Inferior parietal cortex (tissue), 1 donor: ENCODE measurements at regions not wholly inside any gene's neighbourhood (a gene's known extent, or its start where the extent isn't known, plus 50 kb on each side); places are given as distances from the start of the nearest gene placed in this dataset.
A peak's percentile ranks its signal among the peaks of the same experiment; 100 is the strongest.
"Not testable (repeated sequence)": the region's sequence is repeated elsewhere in the genome, so short reads cannot be mapped to it uniquely, and the experiment has no call there.

Experiments used
- DNase-seq: peaks from one replicate; pipeline ENCODE4 v3.0.0-alpha.2; 2016; ENCODE audit errors: extremely low spot score

DNA sequence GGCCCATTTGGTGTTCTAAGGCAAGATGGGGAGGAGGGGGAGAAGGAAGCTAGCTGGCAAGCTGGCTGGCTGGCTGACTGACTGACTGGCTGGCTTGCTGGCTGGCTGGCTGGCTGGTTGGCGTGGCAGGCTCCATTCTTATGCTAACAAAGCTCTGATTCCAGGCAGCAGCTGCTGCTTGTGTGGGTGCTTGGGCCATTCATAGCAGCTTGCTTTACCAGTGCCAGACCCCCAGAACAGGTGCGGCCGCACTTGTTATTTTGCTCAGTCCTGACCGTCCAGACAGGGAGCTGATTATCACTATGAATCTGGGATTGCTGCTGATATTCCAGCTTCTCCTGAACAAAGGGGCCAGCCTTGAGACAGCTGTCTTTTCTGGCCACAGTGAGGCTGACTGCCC lies 131.2 kb upstream of the PAK3 start:
- no peak for DNase-seq

DNA sequence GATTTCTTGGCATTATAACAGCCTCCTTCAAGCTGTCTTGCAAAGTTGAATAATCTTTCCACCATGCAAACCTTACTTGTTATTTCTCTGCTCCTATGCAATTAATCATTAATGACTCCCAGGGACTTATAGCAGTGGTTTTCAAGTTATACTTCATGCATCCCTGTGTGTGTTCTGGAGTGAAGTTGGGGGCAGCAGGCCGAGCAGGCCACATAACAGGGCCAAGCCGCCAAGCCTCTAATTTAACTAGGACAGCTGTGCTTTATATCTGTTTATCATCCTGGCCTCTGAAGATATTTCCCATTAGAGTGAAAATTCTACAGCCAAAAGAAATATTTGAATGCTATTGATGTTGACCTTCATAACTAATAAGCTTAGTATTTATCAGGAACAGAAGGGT lies 133.5 kb upstream of the PAK3 start:
- DNase-seq = no peak

DNA sequence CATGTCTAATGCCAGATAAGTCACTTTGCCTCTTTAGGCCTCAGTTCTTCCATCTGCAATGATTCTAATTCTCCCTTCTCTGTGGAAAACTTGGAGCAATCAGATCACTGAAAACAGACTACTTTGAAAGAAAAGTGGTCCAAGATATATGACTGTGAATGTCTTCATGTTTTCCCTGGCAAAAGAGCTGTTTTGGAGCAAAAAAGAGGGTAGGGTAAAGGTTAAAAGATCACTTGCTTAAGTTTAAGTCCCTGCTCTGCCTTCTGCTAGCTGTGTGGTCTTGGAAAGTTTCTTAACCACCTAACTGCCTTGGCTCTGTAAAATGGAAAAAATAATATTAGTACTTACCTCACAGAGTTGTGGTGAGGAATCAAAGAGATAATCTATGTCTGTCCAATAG lies 140.3 kb upstream of the PAK3 start:
- DNase-seq = no peak

DNA sequence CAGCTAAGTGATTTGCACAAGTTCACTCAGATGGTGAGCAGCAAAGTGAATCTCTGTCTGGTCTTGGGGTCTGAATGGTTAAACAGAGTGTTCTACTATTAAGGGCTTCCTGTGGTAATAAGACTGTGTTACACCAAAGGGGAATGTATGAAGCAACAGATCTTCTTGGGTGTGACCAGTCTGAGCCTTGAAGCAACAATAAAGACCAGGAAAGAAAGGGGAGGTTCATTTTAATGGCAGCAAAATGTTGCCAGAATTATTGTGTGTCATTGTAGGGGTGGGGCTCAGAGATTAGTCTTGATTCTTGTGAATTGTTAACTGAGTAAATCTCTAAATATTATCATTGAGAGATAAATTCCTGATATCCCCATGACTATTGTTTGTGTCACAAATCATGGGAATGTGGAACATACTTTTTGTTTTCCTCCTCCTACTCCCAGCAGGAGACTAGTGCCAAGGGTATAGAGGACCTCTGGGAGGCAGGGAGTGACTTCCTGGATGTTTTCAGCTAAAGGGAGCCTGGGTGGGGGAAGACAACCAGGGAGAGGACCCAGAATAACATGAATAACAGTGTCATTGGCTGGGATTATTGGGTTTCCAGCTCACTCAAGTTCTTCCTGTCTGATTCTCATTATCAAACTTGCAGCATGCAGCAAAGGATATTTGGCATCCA lies 141.4 kb upstream of the PAK3 start:
- no peak for DNase-seq

DNA sequence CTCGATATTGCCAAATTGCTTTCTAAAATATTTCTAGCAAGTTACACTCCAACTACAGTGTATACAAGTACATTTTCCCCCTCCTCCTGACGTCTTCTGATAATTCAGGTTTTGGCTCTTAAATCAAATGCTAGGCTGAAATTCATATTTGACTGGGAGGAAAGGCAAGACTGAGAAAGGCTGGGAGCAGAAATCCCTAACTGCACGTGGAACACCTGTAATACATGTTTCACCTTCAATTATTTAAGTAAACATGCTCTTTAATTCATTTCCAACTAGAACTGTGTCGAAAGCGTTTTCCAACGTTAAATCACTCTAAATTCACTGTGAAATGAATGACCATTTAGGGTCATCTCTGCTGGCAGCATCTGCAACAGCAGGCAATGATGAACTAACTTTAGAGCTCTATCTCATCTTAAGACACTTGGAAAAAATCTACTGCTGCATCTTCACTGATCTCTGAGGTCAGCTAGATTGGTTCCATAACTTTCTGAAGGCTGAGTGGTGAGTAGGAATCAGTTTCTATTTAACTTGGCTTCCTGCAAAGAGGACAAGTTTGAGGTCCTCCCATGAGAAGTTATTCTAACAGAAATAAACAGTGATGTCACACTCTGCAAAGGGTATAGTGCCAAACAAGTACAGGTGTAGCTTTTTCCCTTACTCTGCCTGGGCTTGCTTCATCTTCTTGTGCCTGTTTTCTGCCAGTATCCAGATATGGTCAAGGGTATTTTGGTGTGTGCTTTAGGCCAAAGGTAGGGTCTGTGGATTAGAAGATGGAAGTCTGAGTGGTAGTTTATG lies 144.3 kb upstream of the PAK3 start:
- no peak for DNase-seq

DNA sequence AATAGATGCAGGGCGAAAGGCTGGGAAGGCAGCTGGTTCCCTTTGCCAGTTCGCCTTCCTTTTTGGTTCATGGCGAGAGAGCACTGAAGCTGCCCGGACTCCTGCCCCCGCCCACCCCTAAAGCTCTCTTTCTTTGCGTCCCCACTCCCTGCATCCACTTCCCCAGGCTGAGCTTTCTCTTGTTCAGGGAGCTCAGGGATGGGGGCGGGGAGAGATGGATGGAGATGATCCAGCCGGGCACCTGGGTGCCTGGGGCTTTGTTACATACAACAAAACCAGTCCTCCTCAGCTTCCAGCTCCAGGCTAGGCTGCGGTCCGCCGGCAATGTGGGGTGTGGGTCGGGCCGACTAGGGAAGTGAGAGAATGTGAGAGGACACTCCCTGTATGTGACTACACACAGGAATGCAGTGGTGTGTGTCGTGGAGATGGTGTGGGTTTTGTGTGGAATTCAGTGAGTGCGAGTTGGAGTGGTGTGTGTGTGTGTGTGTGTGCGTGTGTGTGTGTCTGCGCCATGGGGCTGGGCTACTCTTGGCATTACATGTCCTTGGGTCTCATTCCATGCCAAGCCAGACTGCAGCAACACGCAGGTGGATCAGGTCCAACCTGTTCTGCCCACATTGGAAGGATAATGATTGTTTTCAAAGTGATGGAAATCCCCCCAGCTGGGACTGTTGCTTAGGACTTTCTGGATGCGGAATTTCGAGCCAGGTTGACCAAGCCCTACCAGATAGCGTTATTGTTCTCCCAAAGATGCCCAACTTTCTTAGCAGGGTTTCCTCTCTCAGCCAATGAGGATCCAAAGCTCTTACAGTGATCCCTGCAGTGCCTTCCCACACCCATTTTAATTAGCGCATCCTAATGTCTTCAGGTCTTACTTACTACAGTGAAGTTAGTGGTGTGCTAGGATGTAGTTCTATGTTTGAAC lies 149.4 kb upstream of the CHRDL1 start:
- DNase-seq = no peak

DNA sequence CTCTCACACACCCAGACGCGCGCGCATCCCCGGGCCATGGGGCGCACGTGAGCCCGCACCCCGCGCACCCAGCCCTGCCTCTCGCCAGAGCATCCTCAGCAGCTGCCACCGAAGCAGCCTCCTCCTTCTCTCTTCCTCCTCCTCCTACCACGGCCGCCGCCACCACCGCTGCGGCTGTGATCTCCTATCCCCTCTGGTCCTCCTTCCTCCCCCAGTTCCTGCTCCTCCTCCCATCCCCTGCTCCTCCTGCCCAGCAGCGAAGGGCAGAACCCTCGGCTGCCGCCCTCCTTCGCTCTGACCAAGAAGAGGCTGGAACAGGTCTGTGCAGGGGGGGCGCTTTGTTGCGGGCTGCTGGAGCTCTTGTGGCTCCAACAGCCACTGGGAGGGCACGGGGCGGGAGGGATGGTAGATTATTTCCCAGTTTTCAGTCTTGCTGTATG lies 148.7 kb upstream of the CHRDL1 start:
- DNase-seq = no peak

DNA sequence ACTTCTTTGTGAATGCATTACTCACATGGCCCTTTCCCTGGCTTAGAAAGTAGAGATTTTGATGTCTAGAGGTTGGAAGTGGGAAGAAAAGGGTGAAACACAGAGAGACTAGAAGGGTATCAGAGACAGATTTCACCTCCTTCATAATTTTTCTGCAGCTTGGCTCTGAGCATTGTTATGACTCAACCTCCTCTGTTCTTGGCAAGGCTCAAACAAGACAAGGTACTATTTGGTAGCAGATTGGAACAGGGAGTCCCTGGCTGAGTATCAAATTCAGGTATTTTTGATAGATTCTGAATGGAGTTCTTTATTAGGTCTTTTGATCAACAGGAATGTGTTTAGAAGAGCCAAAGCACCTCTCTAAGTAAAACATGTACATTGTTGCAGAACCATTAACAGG lies 146.3 kb upstream of the CHRDL1 start:
- no peak for DNase-seq

DNA sequence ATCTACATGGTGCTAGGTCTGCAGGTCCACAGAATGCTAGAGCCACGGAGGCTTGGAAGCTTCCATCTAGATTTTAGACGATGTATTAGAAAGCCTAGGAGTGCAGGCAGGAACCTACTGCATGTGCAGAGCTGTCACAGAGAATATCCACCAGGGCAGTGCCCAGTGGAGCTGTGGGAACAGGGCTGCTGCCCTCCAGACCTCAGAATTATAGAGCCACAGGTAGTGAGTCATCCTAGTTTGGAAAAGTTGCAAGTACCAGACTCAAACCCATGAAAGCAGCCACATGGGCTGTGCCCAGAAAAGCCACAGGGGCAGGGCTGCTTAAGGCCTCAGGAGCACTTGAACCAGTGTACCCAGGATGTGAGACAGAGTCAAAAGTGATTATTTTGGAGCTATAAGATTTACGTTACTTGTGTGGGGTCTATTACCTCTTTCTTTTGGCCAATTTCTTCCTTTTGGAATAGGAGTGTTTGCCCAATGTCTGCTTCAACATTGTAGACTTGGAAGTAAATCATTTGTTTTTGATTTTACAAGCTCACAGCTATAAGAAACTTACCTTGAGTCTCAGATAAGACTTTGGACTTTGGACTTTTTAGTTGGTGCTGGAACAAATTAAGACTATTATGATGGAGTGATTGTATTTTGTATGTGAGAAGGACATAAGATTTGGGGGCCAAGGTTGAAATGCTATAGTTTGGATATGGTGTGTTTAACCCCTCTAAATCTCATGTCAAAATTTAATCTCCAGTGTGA lies 143.5 kb upstream of the CHRDL1 start:
- no peak for DNase-seq

DNA sequence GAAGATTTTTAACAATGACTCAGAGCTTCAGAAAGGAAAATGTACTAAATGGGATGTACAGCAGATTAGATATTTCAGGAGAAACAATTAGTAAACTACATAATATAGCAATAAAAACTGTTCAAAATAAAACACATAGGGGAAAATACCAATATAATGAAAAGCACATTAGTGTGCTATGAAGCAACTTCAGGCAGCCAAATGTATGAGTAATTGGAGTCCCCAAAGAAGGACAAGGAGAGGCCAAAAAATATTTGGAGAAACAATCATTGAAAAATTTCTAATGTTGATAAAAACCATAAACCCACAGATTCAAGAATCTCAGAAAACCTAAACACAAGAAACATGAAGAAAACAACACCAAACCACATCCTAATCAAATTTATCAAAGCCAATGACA lies 129.3 kb upstream of the CHRDL1 start:
- no peak for DNase-seq

DNA sequence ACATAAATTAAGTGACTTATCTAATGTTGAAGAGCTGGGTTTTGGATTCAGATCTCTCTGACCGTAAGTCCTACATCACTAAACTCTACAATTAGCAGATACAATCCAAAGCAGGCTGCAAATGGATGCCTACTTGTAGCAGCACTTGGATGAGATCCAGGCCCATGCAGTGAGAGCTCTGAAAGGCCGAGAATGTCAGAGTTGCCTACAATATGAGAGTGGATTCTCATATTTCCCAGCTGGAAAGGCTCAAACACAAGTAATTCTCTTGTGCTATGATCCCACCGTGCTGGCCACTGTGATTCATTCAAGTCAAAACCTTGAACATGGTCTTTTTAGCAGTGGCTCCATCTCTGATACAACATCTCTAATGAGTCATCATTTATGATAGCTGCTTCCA lies 125.4 kb upstream of the CHRDL1 start:
- no peak for DNase-seq

DNA sequence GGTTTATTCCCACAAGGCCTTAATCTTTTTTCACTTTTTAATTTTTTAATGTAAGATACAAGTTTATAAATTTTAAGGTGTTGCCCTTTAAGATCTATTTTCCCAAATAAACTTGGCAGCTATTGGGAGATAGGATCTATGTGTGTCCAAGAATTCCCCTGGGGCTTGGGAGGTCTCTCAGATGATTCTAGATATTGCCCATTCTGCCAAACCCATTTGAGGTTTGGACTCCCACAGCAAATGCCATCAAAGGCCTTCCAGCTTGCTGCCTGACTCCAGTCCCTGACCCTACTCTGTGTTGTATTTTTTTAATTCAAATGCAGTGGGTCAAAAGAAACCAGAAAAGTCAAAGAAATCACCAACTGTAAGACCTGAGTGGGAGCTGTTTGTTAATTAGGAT lies 120.0 kb upstream of the CHRDL1 start:
- DNase-seq = no peak

DNA sequence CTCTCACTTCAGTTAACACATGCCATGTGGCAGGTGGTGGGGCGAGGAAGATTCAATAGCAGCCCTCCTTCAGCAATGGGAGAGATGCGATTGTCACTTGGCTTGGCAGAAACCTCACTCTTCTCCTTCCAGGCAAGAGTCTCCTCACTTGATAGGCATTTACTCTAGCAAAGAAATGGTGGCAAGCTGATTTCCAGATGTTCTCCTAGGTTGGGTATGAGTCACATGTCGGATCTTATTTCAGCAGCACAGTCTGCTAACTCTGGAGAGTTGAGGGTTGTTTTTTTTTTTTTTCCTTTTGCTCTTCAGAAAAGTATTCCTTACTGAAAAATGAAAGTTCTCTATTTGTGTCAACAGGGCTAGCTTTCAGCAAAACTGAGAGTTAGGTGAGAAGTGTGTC lies 119.5 kb upstream of the CHRDL1 start:
- no peak for DNase-seq

DNA sequence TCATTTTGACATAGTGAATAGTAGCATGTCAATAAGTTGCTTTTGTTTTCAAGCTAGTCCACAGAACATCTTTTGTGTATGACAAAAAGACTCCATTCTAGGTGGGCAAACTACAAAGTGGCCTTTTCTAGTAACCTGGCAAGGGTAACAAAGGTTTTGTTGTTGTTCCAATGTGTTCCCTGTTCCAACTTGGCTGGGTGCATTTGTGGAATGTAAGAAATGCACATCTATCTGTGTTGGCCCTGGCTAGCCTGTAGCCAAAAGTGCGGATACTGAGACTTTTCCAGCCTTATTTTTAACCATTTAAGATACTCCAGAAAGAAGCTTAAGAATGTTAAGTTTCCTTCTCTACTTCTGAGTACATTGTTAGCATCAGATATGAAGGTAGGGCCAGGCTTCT lies 118.7 kb upstream of the CHRDL1 start:
- no peak for DNase-seq

DNA sequence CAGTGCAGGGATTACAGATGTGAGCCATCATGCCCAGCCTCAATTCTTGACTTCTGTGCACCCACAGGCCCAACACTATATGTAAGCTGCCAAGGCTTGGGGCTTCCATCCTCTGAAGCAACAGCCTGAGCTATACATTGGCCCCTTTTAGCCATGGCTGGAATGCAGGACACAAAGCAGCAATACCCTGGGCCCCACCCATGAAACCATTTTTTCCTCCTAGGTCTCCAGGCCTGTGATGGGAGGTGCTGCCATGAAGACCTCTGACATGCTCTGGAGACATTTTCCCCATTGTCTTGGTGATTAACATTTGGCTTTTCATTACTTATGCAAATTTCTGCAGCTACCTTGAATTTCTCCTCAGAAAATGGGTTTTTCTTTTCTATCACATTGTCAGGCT lies 109.1 kb upstream of the CHRDL1 start:
- not testable (repeated sequence) for DNase-seq

DNA sequence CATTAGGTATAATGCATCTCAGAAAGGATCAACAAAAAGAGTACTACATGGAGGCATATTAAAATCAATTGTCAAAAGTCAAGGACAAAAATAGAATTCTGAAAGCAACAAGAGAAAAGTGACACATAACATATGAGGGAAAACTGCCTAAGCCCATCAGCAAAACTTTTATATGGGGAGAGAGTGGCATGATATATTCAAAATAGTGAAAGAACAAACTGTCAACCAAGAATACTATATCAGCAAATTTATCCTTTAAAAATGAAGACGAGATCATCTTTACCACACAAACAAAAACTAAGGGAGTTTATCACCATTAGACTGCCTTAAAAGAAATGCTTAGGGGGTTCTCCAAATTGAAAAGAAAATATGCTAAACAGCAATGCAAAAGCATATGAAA lies 86.4 kb upstream of the CHRDL1 start:
- DNase-seq = no peak

DNA sequence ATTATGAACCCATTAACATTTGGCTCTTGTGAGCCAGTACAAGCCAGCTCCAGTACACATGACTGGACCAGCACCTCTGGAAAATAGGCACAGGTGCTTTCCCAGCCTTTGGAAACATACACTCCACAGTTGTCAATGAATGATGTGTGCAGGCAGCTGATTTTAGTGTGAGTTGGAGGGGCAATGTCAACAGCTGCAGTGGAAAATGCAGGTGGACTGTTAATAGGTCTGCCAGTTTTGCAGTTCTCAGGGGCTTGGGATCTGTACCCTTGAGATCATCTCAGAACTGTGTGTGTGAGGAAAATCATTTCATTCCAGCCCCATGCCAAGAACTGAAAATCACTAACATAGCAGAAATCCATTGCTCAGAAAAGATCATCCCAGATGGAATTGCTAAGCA lies 81.7 kb upstream of the CHRDL1 start:
- no peak for DNase-seq

DNA sequence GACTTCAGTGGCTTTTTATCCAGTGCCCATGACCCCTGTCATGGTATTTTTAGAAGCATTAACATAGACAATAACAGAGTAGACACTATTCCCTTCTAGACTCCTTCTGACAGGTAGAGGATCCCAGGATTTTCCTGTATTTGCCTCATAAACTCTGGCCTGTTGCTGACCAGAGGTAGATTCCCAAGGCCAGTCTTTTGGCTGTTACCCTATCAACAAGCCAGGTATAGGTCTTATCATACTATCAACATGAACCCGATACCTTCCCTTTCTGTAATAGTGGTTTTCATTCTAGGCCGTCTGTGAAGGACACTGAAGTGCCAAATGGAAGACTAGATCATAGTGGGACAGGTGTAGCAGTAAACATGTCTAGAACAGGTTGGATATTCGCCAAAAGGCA lies 76.2 kb upstream of the CHRDL1 start:
- no peak for DNase-seq

DNA sequence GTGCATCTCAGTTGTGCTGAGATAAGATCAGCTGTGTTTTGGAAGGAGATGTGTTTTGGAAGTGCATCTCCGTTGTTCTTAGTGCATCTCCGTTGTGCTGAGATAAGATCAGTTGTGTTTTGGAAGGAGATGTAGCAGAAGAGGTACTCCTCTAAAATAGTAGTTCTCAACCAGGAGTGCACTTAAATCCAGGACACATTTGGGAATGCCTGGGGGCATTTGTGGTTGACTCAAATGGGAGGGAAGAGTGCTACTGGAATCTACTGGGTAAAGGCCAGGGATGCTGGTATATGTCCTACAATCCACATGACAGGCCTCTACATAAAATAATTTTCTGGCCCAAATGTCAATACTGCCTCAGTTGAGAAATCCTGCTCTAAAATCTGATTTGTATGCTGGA lies 70.8 kb upstream of the CHRDL1 start:
- DNase-seq = no peak

DNA sequence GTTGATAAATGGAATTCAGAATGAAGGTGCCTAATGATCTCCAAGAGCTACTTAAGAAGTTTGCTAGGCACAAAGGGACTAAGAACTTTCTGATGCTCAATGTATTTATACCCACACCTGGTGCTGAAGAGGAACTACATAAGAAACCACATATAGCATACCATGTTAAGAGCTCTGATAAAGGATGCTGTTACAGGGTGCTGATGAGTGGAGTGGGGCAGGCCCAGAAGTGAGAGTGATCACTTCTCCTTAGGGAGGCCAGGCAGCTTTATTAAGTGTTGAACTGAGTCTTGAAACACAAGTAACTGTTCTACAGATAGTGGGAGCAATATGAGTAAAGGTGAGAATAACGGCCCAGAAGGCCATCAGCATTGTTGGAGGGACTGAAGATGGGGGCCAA lies 68.3 kb upstream of the CHRDL1 start:
- DNase-seq = no peak

DNA sequence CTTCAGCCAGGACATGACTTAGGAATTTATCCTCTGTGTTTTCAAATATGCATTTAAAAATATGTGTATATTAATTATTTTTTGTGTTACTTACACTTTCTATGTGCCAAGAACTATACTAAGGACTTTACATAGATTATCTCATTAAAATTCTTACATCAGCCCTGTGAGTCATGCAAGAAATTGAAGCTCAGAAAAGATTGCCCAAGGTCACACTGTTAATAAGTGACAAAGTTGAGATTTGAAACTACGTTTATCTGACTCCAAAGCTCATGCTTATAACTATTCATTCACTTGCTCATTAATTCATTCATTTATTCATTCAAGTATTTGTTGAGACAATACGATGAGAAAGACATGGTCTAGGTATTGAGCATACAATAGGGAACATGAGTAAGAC lies 62.9 kb upstream of the CHRDL1 start:
- DNase-seq = no peak

DNA sequence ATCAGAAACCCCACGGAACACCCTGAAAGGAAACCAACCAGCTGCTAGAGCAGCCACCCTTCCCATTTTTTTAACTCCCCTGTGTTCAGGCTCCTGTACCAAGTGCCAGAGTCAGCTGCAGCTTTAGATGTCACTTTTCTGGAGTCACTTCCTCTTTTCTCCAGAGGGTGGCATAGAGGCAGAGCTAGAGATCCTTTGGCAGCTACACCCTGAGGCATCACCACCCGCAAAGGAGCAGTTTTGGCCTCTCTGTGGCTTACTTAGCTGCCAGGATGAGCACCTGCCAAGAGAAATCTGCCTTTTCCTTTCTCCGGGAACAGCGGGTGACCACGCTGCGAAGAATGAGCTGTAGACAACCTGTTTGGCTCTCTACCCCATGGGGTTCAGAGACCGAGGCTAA lies 58.0 kb upstream of the CHRDL1 start:
- DNase-seq = peak; percentile 37
